Embryonic facial prominence (tissue), 1 donor: ENCODE measurements at regions not wholly inside any gene's neighbourhood (a gene's known extent, or its start where the extent isn't known, plus 50 kb on each side); places are given as distances from the start of the nearest gene placed in this dataset.
A peak's percentile ranks its signal among the peaks of the same experiment; 100 is the strongest.

Source experiments
- DNase-seq: peaks from one replicate; pipeline ENCODE4 v3.0.0-alpha.2; 2016; ENCODE audit errors: extremely low spot score

GRCh38 chr15:66929843-66930402 is 135.5 kb upstream of the SMAD3 start:
- DNase-seq, result no peak

- DNase-seq, result no peak
Observed at GRCh38 chr15:66931768-66932633, 133.4 kb upstream of the SMAD3 start.

- no peak for DNase-seq
Observed at GRCh38 chr15:66932634-66933024, 132.8 kb upstream of the SMAD3 start.

DNA sequence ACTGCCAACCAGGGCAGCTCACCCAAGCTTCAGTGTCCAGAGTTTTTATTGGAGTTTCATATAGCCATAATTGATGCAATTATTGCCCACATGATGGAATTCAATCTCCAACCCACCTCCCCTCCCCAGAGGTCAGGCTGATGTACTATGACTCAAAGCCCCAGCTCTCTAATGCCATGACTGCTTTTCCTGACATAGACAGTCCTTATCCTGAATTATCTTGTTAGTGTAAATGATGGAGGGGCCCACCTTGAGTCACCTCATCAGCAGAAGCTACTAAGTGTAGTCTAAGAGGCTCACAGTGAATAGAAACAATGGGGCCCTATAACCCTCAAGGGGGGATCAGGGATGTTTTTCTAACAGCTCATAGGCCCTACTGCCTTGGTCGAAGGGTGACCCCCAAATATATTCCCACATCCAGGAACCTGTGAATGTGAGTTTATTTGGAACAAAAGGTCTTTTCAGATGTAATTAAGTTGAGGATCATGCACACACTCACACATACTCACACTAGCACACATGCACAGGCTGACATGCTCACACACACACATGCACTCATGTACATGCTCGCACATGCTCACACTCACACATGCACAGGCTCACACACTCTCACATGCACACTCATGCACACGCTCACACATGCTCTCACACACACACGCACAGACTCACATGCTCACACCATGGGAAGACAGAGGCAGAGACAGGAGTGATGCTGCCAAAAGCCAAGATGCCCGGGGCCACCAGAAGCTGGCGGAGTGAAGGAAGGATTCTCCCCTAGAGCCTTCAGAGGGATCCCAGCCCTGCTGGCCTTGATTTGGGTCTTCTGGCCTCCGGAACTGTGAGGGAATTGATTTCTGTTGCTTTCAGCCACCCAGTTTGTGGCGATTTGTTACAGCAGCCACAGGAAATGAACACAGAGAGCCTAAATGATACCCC is 131.2 kb upstream of the SMAD3 start:
- DNase-seq, result no peak

DNA sequence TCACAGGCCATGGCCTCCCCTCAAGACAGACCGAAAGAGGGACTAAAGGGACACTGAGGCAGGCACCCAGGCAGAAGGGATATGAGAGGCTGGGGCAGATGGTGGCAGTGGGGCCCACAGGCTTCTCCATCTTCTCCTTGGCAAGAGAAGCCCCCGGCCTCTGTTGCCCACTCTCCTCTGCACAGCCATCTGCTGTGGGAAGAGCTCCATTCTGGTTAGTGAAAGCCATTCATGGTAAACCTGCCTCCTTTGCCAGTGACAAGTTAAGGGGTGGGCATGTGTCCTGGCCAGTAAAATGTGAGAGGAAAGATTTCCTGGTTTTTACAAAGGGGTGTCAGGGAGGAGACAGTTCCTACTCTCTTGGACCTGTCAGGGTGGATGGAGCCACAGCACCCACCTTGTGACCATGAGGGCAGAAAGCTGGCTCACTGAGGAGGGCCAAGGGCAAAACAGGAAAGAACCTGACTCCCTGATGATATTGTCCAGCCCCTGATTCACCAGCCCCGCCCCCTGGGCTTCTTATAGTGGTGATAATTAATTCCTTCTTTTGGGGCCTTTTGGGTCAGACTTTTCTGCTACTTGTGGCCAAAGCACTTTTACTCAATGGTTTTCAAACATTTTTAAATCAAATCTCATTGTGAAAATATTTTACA is 130.4 kb upstream of the SMAD3 start:
- no peak for DNase-seq

DNA sequence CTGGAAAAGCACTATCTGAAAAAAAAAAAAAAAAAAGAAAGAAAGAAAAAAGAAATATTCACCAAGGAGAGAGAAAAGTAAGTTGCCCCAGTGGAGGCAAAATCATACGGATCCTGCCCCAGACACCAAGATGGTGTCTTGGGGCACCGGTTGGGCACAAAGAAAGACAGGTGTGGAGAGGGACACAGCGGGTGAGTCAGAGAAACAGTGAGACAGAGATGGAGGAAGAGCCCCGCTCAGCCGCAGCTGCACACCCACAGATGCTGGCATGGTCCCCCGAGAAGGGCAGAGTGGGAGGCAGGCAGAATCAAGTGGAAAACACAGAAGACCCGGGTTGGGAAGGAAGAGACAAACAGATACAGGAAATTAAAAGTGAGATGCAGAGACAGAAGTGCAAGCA is 129.7 kb upstream of the SMAD3 start:
- no peak for DNase-seq

DNA sequence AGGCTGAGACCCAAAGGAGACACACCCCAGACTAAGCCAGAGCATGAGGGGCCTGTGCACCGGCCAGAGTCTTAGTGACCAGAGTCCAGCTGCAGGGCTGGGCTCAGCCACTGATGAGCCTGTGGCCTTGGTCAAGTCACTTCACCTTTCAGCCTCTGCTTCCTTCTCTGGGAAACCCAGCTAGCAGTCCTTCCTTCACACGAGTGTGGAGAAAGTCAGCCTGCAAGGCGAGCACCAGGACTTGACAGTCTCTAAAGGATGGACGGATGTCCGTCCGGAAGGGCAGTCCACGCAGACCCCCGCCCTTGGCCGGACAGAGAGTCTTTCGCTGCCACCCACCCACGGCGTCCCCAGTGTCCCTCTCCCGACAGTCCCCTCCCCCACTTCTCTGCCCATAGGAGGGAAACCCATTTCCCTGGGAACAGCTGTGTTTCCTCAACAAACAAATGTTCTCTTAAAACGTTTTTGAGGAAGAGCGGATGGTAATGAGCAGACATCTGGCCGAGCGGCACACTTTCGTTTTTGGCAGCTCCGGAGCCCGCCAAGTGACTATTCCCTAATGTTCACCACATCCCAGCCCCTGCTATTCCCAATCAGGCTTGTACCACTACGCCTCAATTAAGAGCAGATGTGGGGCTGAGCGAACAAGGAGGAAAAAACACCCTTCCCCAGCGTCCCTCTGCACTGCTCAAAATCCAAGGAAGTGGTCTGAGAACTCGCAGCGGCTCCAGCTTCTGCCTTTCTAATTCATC is 129.1 kb upstream of the SMAD3 start:
- peak; percentile 83 for DNase-seq

DNA sequence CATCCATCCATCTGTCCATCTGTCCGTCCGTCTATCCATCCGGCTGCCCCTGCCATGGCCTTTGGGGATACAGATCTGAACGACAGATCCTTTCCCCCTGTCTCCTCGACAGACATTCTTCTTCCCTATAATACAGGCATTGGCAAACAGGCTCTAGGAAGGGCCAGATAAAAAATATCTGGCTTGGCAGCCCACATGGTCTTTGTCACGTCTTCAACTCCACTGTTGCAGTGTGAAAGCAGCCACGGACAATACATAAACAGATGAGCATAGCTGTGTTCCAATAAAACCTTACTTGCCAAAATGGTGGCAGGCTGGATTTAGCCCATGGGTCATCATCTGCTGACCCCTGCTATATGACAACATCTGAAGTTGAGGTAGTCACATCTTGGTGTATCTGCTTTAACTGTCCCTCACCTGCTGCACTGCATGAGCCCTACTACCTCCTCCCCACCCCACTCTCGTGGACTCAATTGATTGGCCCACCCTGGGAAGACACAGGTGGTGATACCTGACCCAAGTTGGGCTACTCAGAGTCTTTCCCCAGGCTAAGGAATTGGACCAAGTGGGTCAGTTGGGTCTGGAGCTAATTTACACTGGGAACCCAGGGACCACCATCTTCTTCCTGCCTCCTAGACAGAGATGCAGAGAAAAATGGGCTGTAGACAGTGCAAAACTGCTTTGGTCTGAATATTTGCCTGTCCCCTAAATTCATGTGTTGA is 128.4 kb upstream of the SMAD3 start:
- no peak for DNase-seq

GRCh38 chr15:66937588-66937987 is 127.8 kb upstream of the SMAD3 start:
- DNase-seq, result no peak

GRCh38 chr15:66938114-66938830 is 127.1 kb upstream of the SMAD3 start:
- DNase-seq, result no peak

DNA sequence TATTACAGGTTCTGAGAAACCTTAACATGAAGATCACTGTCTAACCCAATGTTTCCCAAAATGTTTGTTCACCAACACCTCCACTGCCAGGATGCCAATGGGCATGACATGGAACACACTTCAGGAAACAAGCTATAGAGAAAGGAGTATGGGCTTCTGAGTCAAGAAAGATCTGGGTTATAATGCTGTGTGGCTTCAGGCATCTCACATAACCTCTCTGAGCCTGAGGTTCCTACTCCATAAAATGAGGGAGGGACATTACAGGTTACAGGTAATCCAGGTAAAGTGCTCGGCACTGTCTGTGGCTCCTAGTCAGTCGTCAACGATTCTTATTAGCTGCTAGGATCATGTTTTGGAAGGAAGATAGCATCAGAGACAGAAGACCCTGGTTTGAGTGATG is 126.4 kb upstream of the SMAD3 start:
- no peak for DNase-seq

- DNase-seq, result no peak
Observed at GRCh38 chr15:66939451-66940023, 125.9 kb upstream of the SMAD3 start.

GRCh38 chr15:66940368-66940767 is 125.0 kb upstream of the SMAD3 start:
- no peak for DNase-seq

DNA sequence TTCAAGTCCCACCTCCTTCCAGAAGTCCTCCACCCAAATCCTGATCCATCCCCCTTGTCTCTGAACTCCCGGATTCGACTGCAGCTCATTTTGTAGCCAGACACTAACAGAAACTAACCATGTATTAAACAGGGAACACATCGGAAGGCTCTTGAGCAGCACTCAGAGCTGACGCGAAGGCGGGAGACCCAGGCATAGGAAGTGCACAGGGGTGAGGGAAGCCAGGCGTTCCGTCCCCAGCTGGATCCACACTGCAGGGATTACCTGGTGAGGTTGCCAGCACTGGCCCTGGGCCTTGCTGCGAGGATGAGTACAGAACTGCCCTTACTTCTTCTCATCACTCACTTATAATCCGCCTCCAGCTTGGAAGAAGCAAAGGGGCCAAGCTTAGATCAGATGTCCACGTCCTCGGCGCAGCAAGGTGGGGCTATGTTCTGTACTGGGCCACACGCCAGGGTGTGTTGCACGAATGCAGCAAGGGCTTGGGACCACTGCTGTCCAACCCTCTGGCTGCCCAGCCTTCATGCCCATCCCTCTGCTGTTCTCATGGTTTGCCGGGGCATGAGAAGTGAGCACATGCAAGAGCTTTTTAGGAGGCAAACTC is 124.2 kb upstream of the SMAD3 start:
- DNase-seq, result no peak

DNA sequence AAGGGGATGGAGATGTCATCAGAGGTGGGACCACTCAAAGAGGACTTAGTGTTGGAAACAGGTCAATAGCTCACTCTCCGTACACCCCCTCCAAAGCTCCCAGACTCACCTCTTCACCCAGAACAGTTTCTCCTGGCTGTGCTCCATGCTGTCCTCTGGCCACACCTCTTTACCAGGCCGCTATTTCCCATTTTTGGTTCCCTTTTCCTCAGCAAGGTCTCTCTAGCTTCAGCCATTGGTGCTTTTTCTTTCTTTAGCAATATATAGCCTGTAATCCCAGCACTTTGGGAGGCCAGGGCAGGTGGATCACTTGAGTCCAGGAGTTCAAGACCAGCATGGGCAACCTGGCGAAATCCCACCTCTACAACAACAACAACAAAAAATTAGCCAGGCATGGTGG is 123.6 kb upstream of the SMAD3 start:
- no peak for DNase-seq

- DNase-seq, result no peak
Observed at GRCh38 chr15:66942649-66943390, 122.6 kb upstream of the SMAD3 start.

DNA sequence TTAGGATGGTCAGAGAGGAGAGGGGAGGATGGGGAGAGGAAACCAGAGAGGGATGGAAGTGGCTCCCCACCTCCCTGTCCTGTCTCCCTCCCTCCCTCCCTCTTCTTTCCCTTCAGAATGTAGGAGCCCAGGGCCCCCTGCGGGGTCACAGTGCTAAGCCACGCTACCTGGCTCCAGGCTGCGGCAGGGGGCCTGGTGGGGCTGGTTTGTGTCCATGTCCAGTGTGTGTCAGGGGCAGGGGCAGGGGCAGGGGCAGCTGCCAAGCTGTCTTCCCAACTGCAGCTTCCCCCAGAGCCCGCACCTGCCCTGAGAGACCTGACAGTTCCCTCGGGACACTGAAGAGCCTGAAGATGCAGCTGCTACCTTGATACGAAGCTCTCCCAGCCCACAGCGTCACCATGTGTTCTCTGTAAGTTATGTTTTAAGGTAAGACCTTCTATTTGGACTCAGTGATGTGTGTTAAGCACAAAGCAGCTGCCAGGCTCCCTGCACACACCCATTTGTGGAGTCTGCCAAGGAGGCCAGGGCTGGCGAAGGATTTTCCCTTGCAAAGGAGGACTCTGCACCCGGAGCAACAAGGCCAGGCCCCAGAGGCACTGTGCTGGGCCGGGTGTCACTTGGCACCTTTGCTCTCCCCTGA is 121.8 kb upstream of the SMAD3 start:
- no peak for DNase-seq

GRCh38 chr15:66944121-66944520 is 121.3 kb upstream of the SMAD3 start:
- DNase-seq, result no peak
